ENCODE measurements at regions not wholly inside any gene's neighbourhood (a gene's known extent, or its start where the extent isn't known, plus 50 kb on each side); places are given as distances from the start of the nearest gene placed in this dataset.
"Not testable (repeated sequence)": the region's sequence is repeated elsewhere in the genome, so short reads cannot be mapped to it uniquely, and the experiment has no call there.

GRCh38 chr2:3114406-3115185 is 263.0 kb downstream of the EIPR1 start:
- DNase-seq = no peak

GRCh38 chr2:3113769-3114168 is 263.8 kb downstream of the EIPR1 start:
- no peak for DNase-seq

GRCh38 chr2:3113122-3113521 is 264.5 kb downstream of the EIPR1 start:
- no peak for DNase-seq

- no peak for DNase-seq
Measured at GRCh38 chr2:3112553-3112952, 265.1 kb downstream of the EIPR1 start.

- DNase-seq = no peak
Measured at GRCh38 chr2:3112131-3112530, 265.5 kb downstream of the EIPR1 start.

GRCh38 chr2:3110994-3111666 is 266.5 kb downstream of the EIPR1 start:
- no peak for DNase-seq

- no peak for DNase-seq
Measured at GRCh38 chr2:3110555-3110954, 267.1 kb downstream of the EIPR1 start.

- DNase-seq = no peak
Measured at GRCh38 chr2:3108710-3109702, 268.6 kb downstream of the EIPR1 start.

- DNase-seq = no peak
Measured at GRCh38 chr2:3108105-3108504, 269.5 kb downstream of the EIPR1 start.

- no peak for DNase-seq
Measured at GRCh38 chr2:3107567-3107966, 270.1 kb downstream of the EIPR1 start.

GRCh38 chr2:3105814-3106569 is 271.6 kb downstream of the EIPR1 start:
- no peak for DNase-seq

GRCh38 chr2:3104958-3105813 is 272.4 kb downstream of the EIPR1 start:
- not testable (repeated sequence) for DNase-seq

GRCh38 chr2:3104261-3104660 is 273.4 kb downstream of the EIPR1 start:
- no peak for DNase-seq

GRCh38 chr2:3102922-3103569 is 274.6 kb downstream of the EIPR1 start:
- no peak for DNase-seq

- DNase-seq = no peak
Measured at GRCh38 chr2:3102081-3102921, 275.3 kb downstream of the EIPR1 start.

- no peak for DNase-seq
Measured at GRCh38 chr2:3101016-3101942, 276.3 kb downstream of the EIPR1 start.

- no peak for DNase-seq
Measured at GRCh38 chr2:3100386-3100785, 277.2 kb downstream of the EIPR1 start.

- DNase-seq = no peak
Measured at GRCh38 chr2:3099860-3100234, 277.8 kb downstream of the EIPR1 start.
